ENCODE measurements at regions not wholly inside any gene's neighbourhood (a gene's known extent, or its start where the extent isn't known, plus 50 kb on each side); places are given as distances from the start of the nearest gene placed in this dataset.

DNA sequence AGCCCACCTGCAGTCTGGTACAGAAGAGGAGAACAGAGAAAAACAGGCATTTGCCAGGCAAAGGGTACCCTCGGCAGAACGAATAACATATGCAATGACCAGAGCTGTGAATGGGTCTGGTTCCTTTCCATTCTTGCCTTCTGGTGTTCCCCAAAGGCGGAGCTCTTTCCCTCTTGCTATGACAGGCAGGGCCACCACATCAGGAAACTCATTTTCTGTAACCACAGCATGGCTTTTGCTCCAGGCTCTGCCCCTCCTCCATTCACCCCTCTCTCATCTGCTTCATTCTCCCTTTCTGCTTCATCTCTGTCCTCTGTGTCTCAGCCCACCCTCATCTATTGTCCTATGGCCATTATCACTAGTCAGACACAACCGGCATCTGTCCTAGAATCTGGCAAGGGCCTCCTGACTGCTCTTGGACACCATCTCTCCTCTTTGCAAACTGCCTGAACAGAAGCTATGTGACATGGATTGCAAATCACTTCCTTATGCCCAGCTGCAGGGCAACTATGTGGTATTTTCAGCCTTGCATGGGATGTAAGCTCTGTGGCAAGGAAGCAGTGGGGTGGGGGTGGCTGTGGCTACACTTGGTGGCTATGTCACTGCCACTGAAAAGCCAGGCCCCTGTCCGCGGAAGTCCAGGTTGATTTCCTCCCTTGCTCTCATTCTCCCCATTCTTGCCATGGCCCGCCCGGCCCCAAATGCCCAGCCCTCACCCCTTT lies 78.8 kb upstream of the ABCD3 start:
- Mint-ChIP-seq H3K27ac (no peak overlapping the region), H3K36me3 (no peaks in the 10 kb centered on the region), H3K27me3 (ENCODE audit: low read depth) (peaks cover 2% of the 10 kb centered on the region; the same call in 1 of the 2 replicates), H3K4me1 (peaks cover 11% of the 10 kb centered on the region), H3K4me3 (no peak overlapping the region), H3K9me3 (no peaks in the 10 kb centered on the region)
- no peak for DNase-seq (ENCODE audit: low spot score)
- no peak for ATAC-seq
- POLR2A ChIA-PET = no interaction called here
- CTCF ChIA-PET = interaction anchor here (1.0 to 1.8 kb wide), 5 partner anchors 276 to 314 kb away, joined by 3 to 5 read pairs (median 3); no protein-coding TSS in a partner anchor
- TF ChIP-seq, protein P1, sequence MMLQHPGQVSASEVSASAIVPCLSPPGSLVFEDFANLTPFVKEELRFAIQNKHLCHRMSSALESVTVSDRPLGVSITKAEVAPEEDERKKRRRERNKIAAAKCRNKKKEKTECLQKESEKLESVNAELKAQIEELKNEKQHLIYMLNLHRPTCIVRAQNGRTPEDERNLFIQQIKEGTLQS (CRISPR knock-in tag; conservative IDR thresholded peaks at IDR 0.05) = no peak
- TF ChIP-seq ETV6 (CRISPR knock-in tag; IDR thresholded peaks at IDR 0.05) = no peak
- no peak for TF ChIP-seq ZBTB21 (CRISPR knock-in tag; IDR thresholded peaks at IDR 0.05; ENCODE audit: borderline replicate concordance)
- TF ChIP-seq, protein P2, sequence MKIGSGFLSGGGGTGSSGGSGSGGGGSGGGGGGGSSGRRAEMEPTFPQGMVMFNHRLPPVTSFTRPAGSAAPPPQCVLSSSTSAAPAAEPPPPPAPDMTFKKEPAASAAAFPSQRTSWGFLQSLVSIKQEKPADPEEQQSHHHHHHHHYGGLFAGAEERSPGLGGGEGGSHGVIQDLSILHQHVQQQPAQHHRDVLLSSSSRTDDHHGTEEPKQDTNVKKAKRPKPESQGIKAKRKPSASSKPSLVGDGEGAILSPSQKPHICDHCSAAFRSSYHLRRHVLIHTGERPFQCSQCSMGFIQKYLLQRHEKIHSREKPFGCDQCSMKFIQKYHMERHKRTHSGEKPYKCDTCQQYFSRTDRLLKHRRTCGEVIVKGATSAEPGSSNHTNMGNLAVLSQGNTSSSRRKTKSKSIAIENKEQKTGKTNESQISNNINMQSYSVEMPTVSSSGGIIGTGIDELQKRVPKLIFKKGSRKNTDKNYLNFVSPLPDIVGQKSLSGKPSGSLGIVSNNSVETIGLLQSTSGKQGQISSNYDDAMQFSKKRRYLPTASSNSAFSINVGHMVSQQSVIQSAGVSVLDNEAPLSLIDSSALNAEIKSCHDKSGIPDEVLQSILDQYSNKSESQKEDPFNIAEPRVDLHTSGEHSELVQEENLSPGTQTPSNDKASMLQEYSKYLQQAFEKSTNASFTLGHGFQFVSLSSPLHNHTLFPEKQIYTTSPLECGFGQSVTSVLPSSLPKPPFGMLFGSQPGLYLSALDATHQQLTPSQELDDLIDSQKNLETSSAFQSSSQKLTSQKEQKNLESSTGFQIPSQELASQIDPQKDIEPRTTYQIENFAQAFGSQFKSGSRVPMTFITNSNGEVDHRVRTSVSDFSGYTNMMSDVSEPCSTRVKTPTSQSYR (CRISPR knock-in tag; IDR thresholded peaks at IDR 0.05) = no peak
- TF ChIP-seq, protein P3, sequence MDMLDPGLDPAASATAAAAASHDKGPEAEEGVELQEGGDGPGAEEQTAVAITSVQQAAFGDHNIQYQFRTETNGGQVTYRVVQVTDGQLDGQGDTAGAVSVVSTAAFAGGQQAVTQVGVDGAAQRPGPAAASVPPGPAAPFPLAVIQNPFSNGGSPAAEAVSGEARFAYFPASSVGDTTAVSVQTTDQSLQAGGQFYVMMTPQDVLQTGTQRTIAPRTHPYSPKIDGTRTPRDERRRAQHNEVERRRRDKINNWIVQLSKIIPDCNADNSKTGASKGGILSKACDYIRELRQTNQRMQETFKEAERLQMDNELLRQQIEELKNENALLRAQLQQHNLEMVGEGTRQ (CRISPR knock-in tag; IDR thresholded peaks at IDR 0.05) = no peak
- TF ChIP-seq SMAD3 (CRISPR knock-in tag; IDR thresholded peaks at IDR 0.05; ENCODE audit: borderline replicate concordance) = no peak
- no peak for TF ChIP-seq GRHL2 (CRISPR knock-in tag; IDR thresholded peaks at IDR 0.05; ENCODE audit: insufficient replicate concordance, severe bottlenecking)
- TF ChIP-seq NR1H2 (CRISPR knock-in tag; IDR thresholded peaks at IDR 0.05) = no peak
- TF ChIP-seq, protein P4, sequence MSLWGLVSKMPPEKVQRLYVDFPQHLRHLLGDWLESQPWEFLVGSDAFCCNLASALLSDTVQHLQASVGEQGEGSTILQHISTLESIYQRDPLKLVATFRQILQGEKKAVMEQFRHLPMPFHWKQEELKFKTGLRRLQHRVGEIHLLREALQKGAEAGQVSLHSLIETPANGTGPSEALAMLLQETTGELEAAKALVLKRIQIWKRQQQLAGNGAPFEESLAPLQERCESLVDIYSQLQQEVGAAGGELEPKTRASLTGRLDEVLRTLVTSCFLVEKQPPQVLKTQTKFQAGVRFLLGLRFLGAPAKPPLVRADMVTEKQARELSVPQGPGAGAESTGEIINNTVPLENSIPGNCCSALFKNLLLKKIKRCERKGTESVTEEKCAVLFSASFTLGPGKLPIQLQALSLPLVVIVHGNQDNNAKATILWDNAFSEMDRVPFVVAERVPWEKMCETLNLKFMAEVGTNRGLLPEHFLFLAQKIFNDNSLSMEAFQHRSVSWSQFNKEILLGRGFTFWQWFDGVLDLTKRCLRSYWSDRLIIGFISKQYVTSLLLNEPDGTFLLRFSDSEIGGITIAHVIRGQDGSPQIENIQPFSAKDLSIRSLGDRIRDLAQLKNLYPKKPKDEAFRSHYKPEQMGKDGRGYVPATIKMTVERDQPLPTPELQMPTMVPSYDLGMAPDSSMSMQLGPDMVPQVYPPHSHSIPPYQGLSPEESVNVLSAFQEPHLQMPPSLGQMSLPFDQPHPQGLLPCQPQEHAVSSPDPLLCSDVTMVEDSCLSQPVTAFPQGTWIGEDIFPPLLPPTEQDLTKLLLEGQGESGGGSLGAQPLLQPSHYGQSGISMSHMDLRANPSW (CRISPR knock-in tag; conservative IDR thresholded peaks at IDR 0.05; ENCODE audit: low read depth) = no peak
- TF ChIP-seq, protein P5, sequence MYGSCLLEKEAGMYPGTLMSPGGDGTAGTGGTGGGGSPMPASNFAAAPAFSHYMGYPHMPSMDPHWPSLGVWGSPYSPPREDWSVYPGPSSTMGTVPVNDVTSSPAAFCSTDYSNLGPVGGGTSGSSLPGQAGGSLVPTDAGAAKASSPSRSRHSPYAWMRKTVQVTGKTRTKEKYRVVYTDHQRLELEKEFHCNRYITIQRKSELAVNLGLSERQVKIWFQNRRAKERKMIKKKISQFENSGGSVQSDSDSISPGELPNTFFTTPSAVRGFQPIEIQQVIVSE (CRISPR knock-in tag; IDR thresholded peaks at IDR 0.05; ENCODE audit: borderline replicate concordance) = no peak
- TF ChIP-seq ZNF263 (CRISPR knock-in tag; IDR thresholded peaks at IDR 0.05; ENCODE audit: low read depth) = no peak
- no peak for TF ChIP-seq GABPB1 (CRISPR knock-in tag; IDR thresholded peaks at IDR 0.05)
- TF ChIP-seq, protein P6, sequence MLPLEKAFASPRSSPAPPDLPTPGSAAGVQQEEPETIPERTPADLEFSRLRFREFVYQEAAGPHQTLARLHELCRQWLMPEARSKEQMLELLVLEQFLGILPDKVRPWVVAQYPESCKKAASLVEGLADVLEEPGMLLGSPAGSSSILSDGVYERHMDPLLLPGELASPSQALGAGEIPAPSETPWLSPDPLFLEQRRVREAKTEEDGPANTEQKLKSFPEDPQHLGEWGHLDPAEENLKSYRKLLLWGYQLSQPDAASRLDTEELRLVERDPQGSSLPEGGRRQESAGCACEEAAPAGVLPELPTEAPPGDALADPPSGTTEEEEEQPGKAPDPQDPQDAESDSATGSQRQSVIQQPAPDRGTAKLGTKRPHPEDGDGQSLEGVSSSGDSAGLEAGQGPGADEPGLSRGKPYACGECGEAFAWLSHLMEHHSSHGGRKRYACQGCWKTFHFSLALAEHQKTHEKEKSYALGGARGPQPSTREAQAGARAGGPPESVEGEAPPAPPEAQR (CRISPR knock-in tag; IDR thresholded peaks at IDR 0.05) = no peak
- TF ChIP-seq, protein P7, sequence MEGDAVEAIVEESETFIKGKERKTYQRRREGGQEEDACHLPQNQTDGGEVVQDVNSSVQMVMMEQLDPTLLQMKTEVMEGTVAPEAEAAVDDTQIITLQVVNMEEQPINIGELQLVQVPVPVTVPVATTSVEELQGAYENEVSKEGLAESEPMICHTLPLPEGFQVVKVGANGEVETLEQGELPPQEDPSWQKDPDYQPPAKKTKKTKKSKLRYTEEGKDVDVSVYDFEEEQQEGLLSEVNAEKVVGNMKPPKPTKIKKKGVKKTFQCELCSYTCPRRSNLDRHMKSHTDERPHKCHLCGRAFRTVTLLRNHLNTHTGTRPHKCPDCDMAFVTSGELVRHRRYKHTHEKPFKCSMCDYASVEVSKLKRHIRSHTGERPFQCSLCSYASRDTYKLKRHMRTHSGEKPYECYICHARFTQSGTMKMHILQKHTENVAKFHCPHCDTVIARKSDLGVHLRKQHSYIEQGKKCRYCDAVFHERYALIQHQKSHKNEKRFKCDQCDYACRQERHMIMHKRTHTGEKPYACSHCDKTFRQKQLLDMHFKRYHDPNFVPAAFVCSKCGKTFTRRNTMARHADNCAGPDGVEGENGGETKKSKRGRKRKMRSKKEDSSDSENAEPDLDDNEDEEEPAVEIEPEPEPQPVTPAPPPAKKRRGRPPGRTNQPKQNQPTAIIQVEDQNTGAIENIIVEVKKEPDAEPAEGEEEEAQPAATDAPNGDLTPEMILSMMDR (IDR thresholded peaks at IDR 0.05) = no peak
- TF ChIP-seq HMGA2 (CRISPR knock-in tag; IDR thresholded peaks at IDR 0.05) = no peak
- TF ChIP-seq, protein P8, sequence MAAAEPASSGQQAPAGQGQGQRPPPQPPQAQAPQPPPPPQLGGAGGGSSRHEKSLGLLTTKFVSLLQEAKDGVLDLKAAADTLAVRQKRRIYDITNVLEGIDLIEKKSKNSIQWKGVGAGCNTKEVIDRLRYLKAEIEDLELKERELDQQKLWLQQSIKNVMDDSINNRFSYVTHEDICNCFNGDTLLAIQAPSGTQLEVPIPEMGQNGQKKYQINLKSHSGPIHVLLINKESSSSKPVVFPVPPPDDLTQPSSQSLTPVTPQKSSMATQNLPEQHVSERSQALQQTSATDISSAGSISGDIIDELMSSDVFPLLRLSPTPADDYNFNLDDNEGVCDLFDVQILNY (CRISPR knock-in tag; IDR thresholded peaks at IDR 0.05) = no peak
- TF ChIP-seq FOXJ3 (CRISPR knock-in tag; IDR thresholded peaks at IDR 0.05; ENCODE audit: borderline replicate concordance) = no peak
- no peak for TF ChIP-seq ZNF423 (CRISPR knock-in tag; IDR thresholded peaks at IDR 0.05)
- TF ChIP-seq MXD4 (CRISPR knock-in tag; IDR thresholded peaks at IDR 0.05; ENCODE audit: borderline replicate concordance) = no peak
